HepG2 (cell line): ENCODE measurements at regions not wholly inside any gene's neighbourhood (a gene's known extent, or its start where the extent isn't known, plus 50 kb on each side); places are given as distances from the start of the nearest gene placed in this dataset.
A peak's percentile ranks its signal among the peaks of the same experiment; 100 is the strongest.

Experiments used
- BCL3 ChIP-seq: sonication (generic); formaldehyde crosslinking; IDR thresholded peaks from 2 replicates; pipeline ENCODE4 v1.5.1; 2020; ENCODE audit warnings: mild to moderate bottlenecking, missing genetic modification reagents, moderate library complexity
- E2F5 ChIP-seq: sonication (generic); formaldehyde crosslinking; conservative IDR thresholded peaks from 2 replicates; pipeline ENCODE4 v1.4.0; 2020; ENCODE audit warnings: missing genetic modification reagents
- GATAD1 ChIP-seq: IDR thresholded peaks from 2 replicates; pipeline ENCODE4 v1.6.1; 2016; ENCODE audit warnings: missing genetic modification reagents, missing compliant biosample characterization
- HNRNPUL1 ChIP-seq: fragments of 200-400 bp; formaldehyde crosslinking; IDR thresholded peaks from 2 replicates; pipeline ENCODE4 v1.6.1; 2017; ENCODE audit warnings: low read depth, mild to moderate bottlenecking, low read length, moderate library complexity
- TFAP4 ChIP-seq: sonication (generic); IDR thresholded peaks from 2 replicates; pipeline ENCODE4 v1.6.1; 2016; ENCODE audit warnings: low read depth, borderline replicate concordance
- ZC3H4 ChIP-seq: sonication (generic); formaldehyde crosslinking; IDR thresholded peaks from 2 replicates; pipeline ENCODE4 v1.4.0; 2020; ENCODE audit warnings: missing genetic modification reagents, borderline replicate concordance
- ZNF274 ChIP-seq: sonication (generic); formaldehyde crosslinking; IDR thresholded peaks from 2 replicates; pipeline ENCODE4 v1.5.1; 2020; ENCODE audit warnings: mild to moderate bottlenecking, missing genetic modification reagents
- ZNF407 ChIP-seq: sonication (generic); formaldehyde crosslinking; IDR thresholded peaks from one replicate; pipeline ENCODE4 v1.5.1; 2020; ENCODE audit warnings: mild to moderate bottlenecking, missing genetic modification reagents; ENCODE audit errors: not compliant biosample characterization
- ZNF512B ChIP-seq: sonication (generic); formaldehyde crosslinking; IDR thresholded peaks from 2 replicates; pipeline ENCODE4 v1.5.1; 2020; ENCODE audit warnings: missing genetic modification reagents, mild to moderate bottlenecking, borderline replicate concordance
- ZNF556 ChIP-seq: sonication (generic); formaldehyde crosslinking; IDR thresholded peaks from 2 replicates; pipeline ENCODE4 v1.4.0; 2020; ENCODE audit warnings: mild to moderate bottlenecking, missing genetic modification reagents, borderline replicate concordance
- ZNF558 ChIP-seq: sonication (generic); formaldehyde crosslinking; IDR thresholded peaks from 2 replicates; pipeline ENCODE4 v1.9.0; 2022; ENCODE audit warnings: mild to moderate bottlenecking, missing genetic modification reagents, borderline replicate concordance
- ZNF792 ChIP-seq: IDR thresholded peaks from 2 replicates; pipeline ENCODE4 v1.6.1; 2016

GRCh38 chr5:116947691-116948528 lies 373.3 kb upstream of the SEMA6A start (continued):
- no peak for TF ChIP-seq ZNF407 (CRISPR knock-in tag)
- no peak for TF ChIP-seq HNRNPUL1
- peak; percentile 86 for TF ChIP-seq TFAP4
- TF ChIP-seq E2F5 (CRISPR knock-in tag): no peak
- peak; percentile 47; the same call in 1 of the 2 replicates for TF ChIP-seq GATAD1
- TF ChIP-seq ZNF792 (CRISPR knock-in tag): no peak
- TF ChIP-seq BCL3 (CRISPR knock-in tag): no peak
- no peak for TF ChIP-seq ZC3H4
- no peak for TF ChIP-seq ZNF274 (CRISPR knock-in tag)
- TF ChIP-seq ZNF556 (CRISPR knock-in tag): peak; percentile 38; the same call in 1 of the 2 replicates
- peak; percentile 65; the same call in 1 of the 2 replicates for TF ChIP-seq ZNF512B (CRISPR knock-in tag)
- TF ChIP-seq ZNF558 (CRISPR knock-in tag): no peak
